Lower lobe of right lung (tissue), 2 donors: ENCODE measurements at regions not wholly inside any gene's neighbourhood (a gene's known extent, or its start where the extent isn't known, plus 50 kb on each side); places are given as distances from the start of the nearest gene placed in this dataset.

Source experiments
- ATAC-seq, 2 donors: fragments of 200-7000 bp; cut with Tn5 transposase; one replicate each; pipeline ENCODE4 v1.9.1; 2020 to 2022; ENCODE audit warnings: mild to moderate bottlenecking in 2 of 2, moderate library complexity in 2 of 2
- DNase-seq: peaks from one replicate; pipeline ENCODE4 v3.0.0-alpha.2; 2020
- H3K27ac ChIP-seq: fragments of 200-600 bp; one replicate; pipeline ENCODE4 v1.8.0; 2022
- H3K27me3 ChIP-seq: fragments of 200-600 bp; one replicate; pipeline ENCODE4 v1.8.0; 2022; ENCODE audit warnings: low read depth
- H3K36me3 ChIP-seq: fragments of 200-600 bp; one replicate; pipeline ENCODE4 v1.8.0; 2022; ENCODE audit warnings: mild to moderate bottlenecking
- H3K4me1 ChIP-seq: fragments of 200-600 bp; one replicate; pipeline ENCODE4 v1.8.0; 2022
- H3K4me3 ChIP-seq: fragments of 200-600 bp; one replicate; pipeline ENCODE4 v1.8.0; 2022; ENCODE audit warnings: mild to moderate bottlenecking
- H3K9me3 ChIP-seq: fragments of 200-600 bp; one replicate; pipeline ENCODE4 v1.8.0; 2022
- CTCF ChIP-seq: fragments of 200-600 bp; IDR thresholded peaks from one replicate; pipeline ENCODE4 v1.8.0; 2022; ENCODE audit warnings: antibody characterized with exemption, mild to moderate bottlenecking
- intact Hi-C: fragments of 100-400 bp; cut with DNase I; formaldehyde crosslinking; loops from one replicate; pipeline ENCODE4 v1.11.0; 2022
- donor health status: DM: no; HTN: yes; CAD: no; lungs with severe emphysema.

GRCh38 chr18:67634631-67635338 is 118.3 kb upstream of the DSEL start:
- H3K36me3 ChIP-seq: no peaks in the 10 kb centered on the region
- no peaks in the 10 kb centered on the region for H3K9me3 ChIP-seq
- intact Hi-C loops: no loop called here
- no peaks in the 10 kb centered on the region for H3K27me3 ChIP-seq
- TF ChIP-seq CTCF: no peak
- no peaks in the 10 kb centered on the region for H3K4me1 ChIP-seq
- DNase-seq (no peak), ATAC-seq (no peak)
- no peak overlapping the region for H3K27ac ChIP-seq
- H3K4me3 ChIP-seq: no peak overlapping the region

- TF ChIP-seq CTCF: no peak
- Histone ChIP-seq H3K36me3 (no peaks in the 10 kb centered on the region), H3K4me1 (no peaks in the 10 kb centered on the region), H3K27me3 (no peaks in the 10 kb centered on the region), H3K4me3 (no peak overlapping the region), H3K9me3 (no peaks in the 10 kb centered on the region), H3K27ac (no peak overlapping the region)
- DNase-seq (no peak), ATAC-seq (no peak)
- intact Hi-C loops: no loop called here
Observed at GRCh38 chr18:67633939-67634338, 117.4 kb upstream of the DSEL start.

- Histone ChIP-seq H3K9me3 (no peaks in the 10 kb centered on the region), H3K4me1 (no peaks in the 10 kb centered on the region), H3K27me3 (no peaks in the 10 kb centered on the region), H3K4me3 (no peak overlapping the region), H3K27ac (no peak overlapping the region), H3K36me3 (no peaks in the 10 kb centered on the region)
- DNase-seq (no peak), ATAC-seq (no peak)
- TF ChIP-seq CTCF: no peak
- intact Hi-C loops: no loop called here
Observed at GRCh38 chr18:67621906-67622305, 105.4 kb upstream of the DSEL start.

GRCh38 chr18:67621049-67621713 is 104.7 kb upstream of the DSEL start:
- Histone ChIP-seq H3K27me3 (no peaks in the 10 kb centered on the region), H3K36me3 (no peaks in the 10 kb centered on the region), H3K9me3 (no peaks in the 10 kb centered on the region), H3K4me1 (no peaks in the 10 kb centered on the region), H3K27ac (no peak overlapping the region), H3K4me3 (no peak overlapping the region)
- intact Hi-C loops: no loop called here
- TF ChIP-seq CTCF: no peak
- no peak for DNase-seq
- no peak for ATAC-seq

GRCh38 chr18:67618061-67618460 is 101.5 kb upstream of the DSEL start:
- intact Hi-C loops: no loop called here
- H3K4me3 ChIP-seq: no peak overlapping the region
- H3K27ac ChIP-seq: no peak overlapping the region
- no peaks in the 10 kb centered on the region for H3K4me1 ChIP-seq
- H3K36me3 ChIP-seq: no peaks in the 10 kb centered on the region
- no peak for DNase-seq
- H3K9me3 ChIP-seq: no peaks in the 10 kb centered on the region
- ATAC-seq: no peak
- H3K27me3 ChIP-seq: no peaks in the 10 kb centered on the region
- no peak for TF ChIP-seq CTCF
